ENCODE measurements at regions not wholly inside any gene's neighbourhood (a gene's known extent, or its start where the extent isn't known, plus 50 kb on each side); places are given as distances from the start of the nearest gene placed in this dataset.

DNA sequence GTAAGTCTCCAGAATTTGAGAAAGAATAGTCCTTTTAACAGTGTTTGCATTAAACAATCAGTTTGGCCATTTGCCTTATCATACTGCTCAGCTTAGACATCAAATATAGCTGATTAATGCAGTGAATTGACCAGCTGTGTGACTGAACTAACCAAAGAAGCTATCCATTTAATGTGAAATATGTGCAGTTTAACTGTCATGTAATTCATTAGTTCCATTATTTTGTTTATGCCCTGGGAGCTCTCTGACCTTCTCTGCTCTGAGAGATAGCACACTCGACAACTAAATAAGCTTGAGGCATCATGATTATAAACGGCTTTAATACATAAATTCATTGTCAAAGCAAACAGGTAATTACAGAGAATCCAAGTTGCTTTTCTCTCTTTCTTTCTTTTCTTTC, 324.3 kb upstream of the PCDH7 start:
- no peak for DNase-seq (ENCODE audit: low read depth in 6 of 9, low spot score in 9 of 9)
- Histone ChIP-seq H3K4me1 (ENCODE audit: control insufficient read depth in 2 of 2, insufficient read depth in 2 of 2, low read length in 2 of 2) (no peaks in the 10 kb centered on the region), H3K27ac (ENCODE audit: low read depth in 1 of 2, low read length in 1 of 2) (no peak overlapping the region), H3K4me3 (ENCODE audit: low read length in 2 of 2) (no peak overlapping the region), H3K36me3 (ENCODE audit: control insufficient read depth in 2 of 2, insufficient read depth in 2 of 2, low read length in 1 of 2) (no peaks in the 10 kb centered on the region), H3K9me3 (ENCODE audit: control insufficient read depth in 2 of 2, insufficient read depth in 1 of 2, low read length in 1 of 2) (no peaks in the 10 kb centered on the region), H3K27me3 (ENCODE audit: control insufficient read depth in 2 of 2, insufficient read depth in 1 of 2, low read length in 1 of 2) (no peaks in the 10 kb centered on the region)
- WGBS, result 92% methylated on average over 2 of the region's 2 CpGs

DNA sequence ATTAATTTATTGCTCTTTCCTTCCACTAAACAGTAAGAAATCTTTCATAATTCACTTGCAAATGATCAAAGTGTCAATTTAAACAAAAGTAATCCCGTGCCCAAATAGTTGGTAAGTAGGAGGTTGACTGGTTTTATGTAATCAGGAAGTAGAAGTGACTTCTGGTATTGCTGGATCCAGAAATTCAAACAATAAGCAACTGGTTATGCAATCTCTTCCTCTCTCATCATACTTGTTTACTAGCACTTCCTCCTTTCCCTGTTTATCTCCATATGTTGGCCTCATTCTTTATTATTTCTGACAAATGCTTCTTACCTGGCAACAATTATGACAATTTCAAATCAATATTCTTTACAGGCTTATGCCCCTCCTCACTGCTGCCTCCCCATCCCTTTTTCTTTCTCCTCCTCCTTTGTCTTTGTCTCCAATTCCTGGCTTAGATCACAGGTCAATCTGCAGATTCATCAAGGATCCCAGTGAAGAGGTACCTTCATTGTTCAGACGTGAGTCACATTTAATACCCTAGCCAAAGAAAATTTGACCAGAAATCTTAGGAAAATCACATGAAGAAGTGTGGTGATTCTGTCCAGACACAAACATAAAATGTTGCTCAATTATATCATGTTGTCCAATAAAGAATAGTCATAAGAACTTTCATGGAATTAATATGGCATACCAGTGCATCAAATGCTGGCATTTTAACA, 323.2 kb upstream of the PCDH7 start:
- DNase-seq (ENCODE audit: low read depth in 6 of 9, low spot score in 9 of 9), result no peak
- no peaks in the 10 kb centered on the region for H3K27me3 ChIP-seq (ENCODE audit: control insufficient read depth in 2 of 2, insufficient read depth in 1 of 2, low read length in 1 of 2)
- H3K4me1 ChIP-seq (ENCODE audit: control insufficient read depth in 2 of 2, insufficient read depth in 2 of 2, low read length in 2 of 2), result no peaks in the 10 kb centered on the region
- WGBS, result 51% methylated on average over 2 of the region's 2 CpGs
- H3K4me3 ChIP-seq (ENCODE audit: low read length in 2 of 2), result no peak overlapping the region
- H3K9me3 ChIP-seq (ENCODE audit: control insufficient read depth in 2 of 2, insufficient read depth in 1 of 2, low read length in 1 of 2), result no peaks in the 10 kb centered on the region
- H3K27ac ChIP-seq (ENCODE audit: low read depth in 1 of 2, low read length in 1 of 2), result no peak overlapping the region
- H3K36me3 ChIP-seq (ENCODE audit: control insufficient read depth in 2 of 2, insufficient read depth in 2 of 2, low read length in 1 of 2), result no peaks in the 10 kb centered on the region

GRCh38 chr4:30399476-30399875, 320.7 kb upstream of the PCDH7 start:
- DNase-seq (ENCODE audit: low read depth in 6 of 9, low spot score in 9 of 9), result no peak
- H3K4me1 ChIP-seq (ENCODE audit: control insufficient read depth in 2 of 2, insufficient read depth in 2 of 2, low read length in 2 of 2), result no peaks in the 10 kb centered on the region
- H3K27me3 ChIP-seq (ENCODE audit: control insufficient read depth in 2 of 2, insufficient read depth in 1 of 2, low read length in 1 of 2), result no peaks in the 10 kb centered on the region
- H3K27ac ChIP-seq (ENCODE audit: low read depth in 1 of 2, low read length in 1 of 2), result no peak overlapping the region
- no peaks in the 10 kb centered on the region for H3K36me3 ChIP-seq (ENCODE audit: control insufficient read depth in 2 of 2, insufficient read depth in 2 of 2, low read length in 1 of 2)
- 97% methylated on average over 1 of the region's 1 CpG for WGBS
- H3K4me3 ChIP-seq (ENCODE audit: low read length in 2 of 2), result no peak overlapping the region
- no peaks in the 10 kb centered on the region for H3K9me3 ChIP-seq (ENCODE audit: control insufficient read depth in 2 of 2, insufficient read depth in 1 of 2, low read length in 1 of 2)

- no peaks in the 10 kb centered on the region for H3K36me3 ChIP-seq (ENCODE audit: control insufficient read depth in 2 of 2, insufficient read depth in 2 of 2, low read length in 1 of 2)
- H3K4me3 ChIP-seq (ENCODE audit: low read length in 2 of 2), result no peak overlapping the region
- WGBS, result 93% methylated on average over 2 of the region's 2 CpGs
- H3K27me3 ChIP-seq (ENCODE audit: control insufficient read depth in 2 of 2, insufficient read depth in 1 of 2, low read length in 1 of 2), result no peaks in the 10 kb centered on the region
- DNase-seq (ENCODE audit: low read depth in 6 of 9, low spot score in 9 of 9), result no peak
- H3K9me3 ChIP-seq (ENCODE audit: control insufficient read depth in 2 of 2, insufficient read depth in 1 of 2, low read length in 1 of 2), result peaks cover 0 to 6% of the 10 kb centered on the region in 2 donors
- no peaks in the 10 kb centered on the region for H3K4me1 ChIP-seq (ENCODE audit: control insufficient read depth in 2 of 2, insufficient read depth in 2 of 2, low read length in 2 of 2)
- H3K27ac ChIP-seq (ENCODE audit: low read depth in 1 of 2, low read length in 1 of 2), result no peak overlapping the region
Observed at GRCh38 chr4:30402276-30402675, 317.9 kb upstream of the PCDH7 start.

GRCh38 chr4:30413915-30414314, 306.3 kb upstream of the PCDH7 start:
- Histone ChIP-seq H3K36me3 (ENCODE audit: control insufficient read depth in 2 of 2, insufficient read depth in 2 of 2, low read length in 1 of 2) (no peaks in the 10 kb centered on the region), H3K27ac (ENCODE audit: low read depth in 1 of 2, low read length in 1 of 2) (no peak overlapping the region), H3K4me1 (ENCODE audit: control insufficient read depth in 2 of 2, insufficient read depth in 2 of 2, low read length in 2 of 2) (no peaks in the 10 kb centered on the region), H3K27me3 (ENCODE audit: control insufficient read depth in 2 of 2, insufficient read depth in 1 of 2, low read length in 1 of 2) (no peaks in the 10 kb centered on the region), H3K4me3 (ENCODE audit: low read length in 2 of 2) (no peak overlapping the region), H3K9me3 (ENCODE audit: control insufficient read depth in 2 of 2, insufficient read depth in 1 of 2, low read length in 1 of 2) (peaks cover 0 to 10% of the 10 kb centered on the region in 2 donors)
- no peak for DNase-seq (ENCODE audit: low read depth in 6 of 9, low spot score in 9 of 9)

- Histone ChIP-seq H3K36me3 (ENCODE audit: control insufficient read depth in 2 of 2, insufficient read depth in 2 of 2, low read length in 1 of 2) (no peaks in the 10 kb centered on the region), H3K27ac (ENCODE audit: low read depth in 1 of 2, low read length in 1 of 2) (no peak overlapping the region), H3K9me3 (ENCODE audit: control insufficient read depth in 2 of 2, insufficient read depth in 1 of 2, low read length in 1 of 2) (peaks cover 0 to 10% of the 10 kb centered on the region in 2 donors), H3K4me3 (ENCODE audit: low read length in 2 of 2) (no peak overlapping the region), H3K27me3 (ENCODE audit: control insufficient read depth in 2 of 2, insufficient read depth in 1 of 2, low read length in 1 of 2) (no peaks in the 10 kb centered on the region), H3K4me1 (ENCODE audit: control insufficient read depth in 2 of 2, insufficient read depth in 2 of 2, low read length in 2 of 2) (no peaks in the 10 kb centered on the region)
- no peak for DNase-seq (ENCODE audit: low read depth in 6 of 9, low spot score in 9 of 9)
- WGBS, result 69% methylated on average over 3 of the region's 3 CpGs
Observed at GRCh38 chr4:30416547-30416946, 303.6 kb upstream of the PCDH7 start.

GRCh38 chr4:30427932-30428331, 292.2 kb upstream of the PCDH7 start:
- Histone ChIP-seq H3K27me3 (ENCODE audit: control insufficient read depth in 2 of 2, insufficient read depth in 1 of 2, low read length in 1 of 2) (no peaks in the 10 kb centered on the region), H3K4me1 (ENCODE audit: control insufficient read depth in 2 of 2, insufficient read depth in 2 of 2, low read length in 2 of 2) (no peaks in the 10 kb centered on the region), H3K36me3 (ENCODE audit: control insufficient read depth in 2 of 2, insufficient read depth in 2 of 2, low read length in 1 of 2) (no peaks in the 10 kb centered on the region), H3K9me3 (ENCODE audit: control insufficient read depth in 2 of 2, insufficient read depth in 1 of 2, low read length in 1 of 2) (peaks cover 0 to 1% of the 10 kb centered on the region in 2 donors), H3K4me3 (ENCODE audit: low read length in 2 of 2) (no peak overlapping the region), H3K27ac (ENCODE audit: low read depth in 1 of 2, low read length in 1 of 2) (no peak overlapping the region)
- no peak for DNase-seq (ENCODE audit: low read depth in 6 of 9, low spot score in 9 of 9)
- 46% methylated on average over 2 of the region's 2 CpGs for WGBS

DNA sequence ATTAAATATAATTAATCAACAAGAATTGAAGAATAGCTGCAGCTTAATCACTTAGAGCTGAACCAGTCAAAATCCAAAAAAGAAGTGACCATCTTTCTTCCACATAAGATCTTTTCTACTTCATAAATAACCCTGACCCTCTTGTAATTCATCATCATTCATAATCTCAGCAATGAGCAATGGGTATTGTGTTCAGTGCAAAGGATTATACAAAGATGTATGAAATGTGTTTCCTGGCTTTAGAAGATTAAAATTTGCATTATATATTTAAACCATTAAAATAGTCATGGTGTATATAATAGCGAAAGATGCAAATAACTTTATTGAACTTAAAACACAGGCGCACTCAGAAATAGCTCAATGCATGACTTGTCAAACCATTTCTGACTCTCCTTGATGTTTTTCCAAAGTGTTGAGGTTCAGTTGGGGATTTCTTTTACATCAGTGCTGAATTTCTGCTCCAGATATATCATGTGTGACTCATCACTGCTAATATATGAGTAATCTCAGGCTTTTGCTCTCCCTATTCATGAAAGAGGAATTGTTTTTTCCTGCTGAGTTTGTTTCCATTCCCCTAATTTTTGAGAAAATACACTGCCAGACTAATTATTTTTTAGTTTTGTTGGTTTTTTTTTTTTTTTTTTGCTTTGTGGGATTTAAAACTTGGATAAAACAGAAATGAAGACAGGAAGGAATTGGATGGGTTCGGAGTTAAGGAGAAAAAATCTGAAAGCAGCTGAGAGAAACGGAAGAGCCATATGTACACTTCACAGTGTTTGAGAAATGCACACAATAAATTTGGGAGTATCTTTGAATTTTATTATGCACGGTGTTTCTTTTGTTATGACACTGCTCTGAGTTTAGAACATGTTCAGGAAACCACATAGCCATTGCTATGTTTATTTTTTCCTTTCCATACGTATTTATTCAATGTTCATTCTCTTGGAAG, 290.1 kb upstream of the PCDH7 start:
- Histone ChIP-seq H3K4me1 (ENCODE audit: control insufficient read depth in 2 of 2, insufficient read depth in 2 of 2, low read length in 2 of 2) (no peaks in the 10 kb centered on the region), H3K9me3 (ENCODE audit: control insufficient read depth in 2 of 2, insufficient read depth in 1 of 2, low read length in 1 of 2) (no peaks in the 10 kb centered on the region), H3K27ac (ENCODE audit: low read depth in 1 of 2, low read length in 1 of 2) (no peak overlapping the region), H3K36me3 (ENCODE audit: control insufficient read depth in 2 of 2, insufficient read depth in 2 of 2, low read length in 1 of 2) (no peaks in the 10 kb centered on the region), H3K27me3 (ENCODE audit: control insufficient read depth in 2 of 2, insufficient read depth in 1 of 2, low read length in 1 of 2) (no peaks in the 10 kb centered on the region), H3K4me3 (ENCODE audit: low read length in 2 of 2) (no peak overlapping the region)
- WGBS, result 90% methylated on average over 6 of the region's 6 CpGs
- DNase-seq (ENCODE audit: low read depth in 6 of 9, low spot score in 9 of 9), result peak in 1 of 9 donors; percentile 1

DNA sequence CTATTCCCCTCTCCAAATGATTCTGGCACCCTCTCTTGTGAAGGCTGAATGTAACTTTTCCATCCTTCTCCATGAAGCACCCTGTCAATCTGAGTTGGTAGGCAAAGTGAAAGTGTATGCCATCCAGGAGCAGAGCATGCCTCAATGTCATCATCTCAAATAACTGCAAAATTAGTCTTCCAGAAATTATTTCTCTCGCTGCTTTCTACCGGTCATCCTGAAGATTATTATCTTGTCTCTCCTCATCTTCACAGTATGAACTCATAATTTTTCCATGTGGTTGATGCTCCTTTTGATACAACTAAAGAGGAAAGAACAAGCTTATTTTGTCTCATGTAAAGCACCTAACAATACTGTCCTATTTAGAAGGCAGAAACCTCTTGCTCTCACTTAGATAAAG, 285.5 kb upstream of the PCDH7 start:
- H3K4me3 ChIP-seq (ENCODE audit: low read length in 2 of 2), result no peak overlapping the region
- DNase-seq (ENCODE audit: low read depth in 6 of 9, low spot score in 9 of 9), result no peak
- no peaks in the 10 kb centered on the region for H3K9me3 ChIP-seq (ENCODE audit: control insufficient read depth in 2 of 2, insufficient read depth in 1 of 2, low read length in 1 of 2)
- no peaks in the 10 kb centered on the region for H3K36me3 ChIP-seq (ENCODE audit: control insufficient read depth in 2 of 2, insufficient read depth in 2 of 2, low read length in 1 of 2)
- H3K27me3 ChIP-seq (ENCODE audit: control insufficient read depth in 2 of 2, insufficient read depth in 1 of 2, low read length in 1 of 2), result no peaks in the 10 kb centered on the region
- WGBS, result 43% methylated on average over 2 of the region's 2 CpGs
- no peak overlapping the region for H3K27ac ChIP-seq (ENCODE audit: low read depth in 1 of 2, low read length in 1 of 2)
- H3K4me1 ChIP-seq (ENCODE audit: control insufficient read depth in 2 of 2, insufficient read depth in 2 of 2, low read length in 2 of 2), result no peaks in the 10 kb centered on the region
